Activated T-helper 17 cell treated with anti-CD3 and anti-CD28 coated beads, Interleukin-2, amount 50 U/mL, for 72 hours (primary cell): ENCODE measurements at regions not wholly inside any gene's neighbourhood (a gene's known extent, or its start where the extent isn't known, plus 50 kb on each side); places are given as distances from the start of the nearest gene placed in this dataset.

ENCODE experiments used
- ATAC-seq: fragments of 150-1000 bp; cut with Tn5 transposase; replicated peaks from 2 replicates; pipeline ENCODE4 v1.10.0; 2021; ENCODE audit warnings: mild to moderate bottlenecking, moderate library complexity
- H3K27ac Mint-ChIP-seq: one replicate; pipeline ENCODE4 v1.8.0; 2022; ENCODE audit warnings: mixed read lengths
- H3K27me3 Mint-ChIP-seq: one replicate; pipeline ENCODE4 v1.8.0; 2022; ENCODE audit warnings: mixed read lengths
- H3K36me3 Mint-ChIP-seq: one replicate; pipeline ENCODE4 v1.8.0; 2022; ENCODE audit warnings: low read depth, mild to moderate bottlenecking, mixed read lengths
- H3K4me1 Mint-ChIP-seq: one replicate; pipeline ENCODE4 v1.8.0; 2022; ENCODE audit warnings: mixed read lengths
- H3K4me3 Mint-ChIP-seq: one replicate; pipeline ENCODE4 v1.8.0; 2022; ENCODE audit warnings: mild to moderate bottlenecking, mixed read lengths
- H3K9me3 Mint-ChIP-seq: one replicate; pipeline ENCODE4 v1.8.0; 2022; ENCODE audit warnings: mixed read lengths

DNA sequence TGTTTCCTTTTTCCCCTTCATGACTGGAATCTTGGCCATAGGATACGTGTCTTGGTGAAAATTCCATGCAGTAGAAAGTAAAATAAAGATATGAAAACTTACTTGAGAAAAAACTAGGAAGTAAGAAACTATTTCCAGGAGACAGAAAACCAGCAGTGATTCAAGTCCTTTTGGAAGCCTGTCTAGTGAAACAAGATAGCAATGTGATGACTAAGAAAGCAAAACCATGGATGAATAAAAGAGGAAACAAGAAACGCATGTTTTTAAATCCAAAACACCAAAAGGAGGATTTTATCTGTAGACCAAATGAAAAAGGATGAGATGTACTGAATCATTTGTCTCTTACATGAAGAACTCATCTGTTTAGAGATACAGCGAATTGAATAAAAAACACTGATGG lies 1430.0 kb downstream of the ARAP2 start:
- no peak for ATAC-seq
- H3K27ac Mint-ChIP-seq = no peak overlapping the region
- H3K4me1 Mint-ChIP-seq = no peaks in the 10 kb centered on the region
- H3K36me3 Mint-ChIP-seq = no peaks in the 10 kb centered on the region
- no peak overlapping the region for H3K4me3 Mint-ChIP-seq
- no peaks in the 10 kb centered on the region for H3K27me3 Mint-ChIP-seq
- H3K9me3 Mint-ChIP-seq = no peaks in the 10 kb centered on the region

- H3K4me3 Mint-ChIP-seq = no peak overlapping the region
- no peak overlapping the region for H3K27ac Mint-ChIP-seq
- no peaks in the 10 kb centered on the region for H3K27me3 Mint-ChIP-seq
- no peak for ATAC-seq
- no peaks in the 10 kb centered on the region for H3K36me3 Mint-ChIP-seq
- no peaks in the 10 kb centered on the region for H3K4me1 Mint-ChIP-seq
- peaks cover 3% of the 10 kb centered on the region for H3K9me3 Mint-ChIP-seq
Observed at GRCh38 chr4:34824515-34824914, 1419.8 kb downstream of the ARAP2 start.

GRCh38 chr4:34826660-34827059 lies 1417.7 kb downstream of the ARAP2 start:
- Mint-ChIP-seq H3K9me3 (peaks cover 8% of the 10 kb centered on the region), H3K4me3 (no peak overlapping the region), H3K4me1 (no peaks in the 10 kb centered on the region), H3K27me3 (no peaks in the 10 kb centered on the region), H3K36me3 (no peaks in the 10 kb centered on the region), H3K27ac (no peak overlapping the region)
- no peak for ATAC-seq

DNA sequence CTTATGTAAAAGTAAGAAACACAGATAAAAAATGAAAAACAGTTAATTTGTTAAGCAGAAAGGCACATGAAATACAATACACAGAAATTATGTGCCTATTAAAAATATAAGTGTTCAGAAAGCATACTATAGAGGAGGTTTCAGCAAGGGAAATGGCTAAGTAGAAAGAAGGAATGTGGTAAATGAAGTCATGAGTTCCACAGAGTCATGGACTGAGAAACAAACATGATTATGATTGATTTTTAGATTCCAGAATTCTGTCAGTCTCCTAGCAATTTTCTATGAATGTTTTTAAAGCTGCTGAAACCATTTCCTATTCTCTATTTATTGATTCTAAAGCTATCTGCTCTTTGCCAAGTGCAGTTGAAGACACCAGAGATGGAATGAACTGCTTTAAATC lies 1398.4 kb downstream of the ARAP2 start:
- Mint-ChIP-seq H3K36me3 (no peaks in the 10 kb centered on the region), H3K27ac (no peak overlapping the region), H3K4me3 (no peak overlapping the region), H3K9me3 (no peaks in the 10 kb centered on the region), H3K4me1 (no peaks in the 10 kb centered on the region), H3K27me3 (no peaks in the 10 kb centered on the region)
- no peak for ATAC-seq

DNA sequence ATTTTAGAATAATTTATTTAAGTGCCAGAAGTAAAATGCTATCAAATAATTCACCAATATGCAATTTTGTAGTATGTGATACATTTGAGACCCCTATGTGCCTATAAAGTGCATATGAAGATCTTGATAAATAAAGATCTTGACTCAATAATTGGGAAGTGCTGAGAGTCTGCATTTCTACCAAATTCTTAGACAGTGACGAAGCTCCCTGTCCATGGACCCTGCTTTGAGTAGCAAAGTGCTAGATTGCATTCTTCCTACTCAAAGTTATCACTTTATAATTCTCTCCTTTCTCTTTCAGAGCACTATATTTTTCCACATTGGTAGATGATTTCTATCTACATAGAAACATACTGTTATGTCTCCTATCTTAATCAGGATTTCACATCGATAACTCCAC lies 1393.9 kb downstream of the ARAP2 start:
- no peaks in the 10 kb centered on the region for H3K36me3 Mint-ChIP-seq
- H3K4me3 Mint-ChIP-seq = no peak overlapping the region
- ATAC-seq = no peak
- H3K9me3 Mint-ChIP-seq = no peaks in the 10 kb centered on the region
- no peak overlapping the region for H3K27ac Mint-ChIP-seq
- no peaks in the 10 kb centered on the region for H3K4me1 Mint-ChIP-seq
- no peaks in the 10 kb centered on the region for H3K27me3 Mint-ChIP-seq

DNA sequence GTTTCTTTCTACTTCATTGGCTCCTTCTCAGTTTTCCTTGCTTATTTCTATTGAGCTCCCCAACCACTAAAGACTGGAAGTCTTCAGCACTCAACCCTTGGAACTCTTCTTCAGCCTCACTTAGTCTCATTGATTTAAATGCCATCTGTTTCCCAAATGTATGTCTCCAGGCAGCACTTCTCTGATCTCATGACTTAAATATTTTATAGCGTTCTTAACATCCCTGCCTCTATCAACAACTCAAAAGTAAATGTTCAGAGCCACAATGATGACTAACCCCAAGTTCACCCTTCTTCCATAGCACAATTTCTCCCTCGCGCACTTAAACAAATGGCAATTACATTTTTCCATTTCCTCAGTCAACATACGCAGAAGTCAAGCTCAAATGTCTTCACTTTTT lies 1393.3 kb downstream of the ARAP2 start:
- Mint-ChIP-seq H3K4me1 (no peaks in the 10 kb centered on the region), H3K27ac (no peak overlapping the region), H3K36me3 (no peaks in the 10 kb centered on the region), H3K9me3 (no peaks in the 10 kb centered on the region), H3K4me3 (no peak overlapping the region), H3K27me3 (no peaks in the 10 kb centered on the region)
- ATAC-seq = no peak

DNA sequence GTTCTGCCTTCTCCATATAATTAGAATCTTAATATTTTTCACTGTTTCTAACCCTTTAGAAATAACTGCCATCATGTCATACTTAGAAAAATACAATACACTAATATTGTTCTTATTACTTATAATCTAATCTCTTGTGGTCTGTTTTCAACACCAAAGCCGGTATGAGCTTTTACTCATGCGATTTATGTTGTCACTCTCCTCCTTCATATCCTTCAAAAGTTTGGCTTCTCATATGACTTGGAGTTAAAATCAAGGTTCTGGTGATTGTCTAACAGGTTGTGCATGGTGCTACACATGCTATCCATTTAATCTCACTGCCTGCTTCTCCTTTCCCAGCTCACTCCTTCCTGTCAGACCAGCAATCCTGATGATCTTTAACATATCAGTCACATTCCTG lies 1392.9 kb downstream of the ARAP2 start:
- ATAC-seq = no peak
- Mint-ChIP-seq H3K4me3 (no peak overlapping the region), H3K27me3 (no peaks in the 10 kb centered on the region)

GRCh38 chr4:34854451-34854850 lies 1389.9 kb downstream of the ARAP2 start:
- Mint-ChIP-seq H3K4me1 (no peaks in the 10 kb centered on the region), H3K36me3 (no peaks in the 10 kb centered on the region), H3K27me3 (no peaks in the 10 kb centered on the region), H3K4me3 (no peak overlapping the region), H3K9me3 (peaks cover 5% of the 10 kb centered on the region), H3K27ac (no peak overlapping the region)
- ATAC-seq = no peak

More for the DNA sequence above, 1392.9 kb downstream of the ARAP2 start:
- Mint-ChIP-seq H3K9me3 (peaks cover 2% of the 10 kb centered on the region), H3K27ac (no peak overlapping the region), H3K4me1 (no peaks in the 10 kb centered on the region), H3K36me3 (no peaks in the 10 kb centered on the region)

DNA sequence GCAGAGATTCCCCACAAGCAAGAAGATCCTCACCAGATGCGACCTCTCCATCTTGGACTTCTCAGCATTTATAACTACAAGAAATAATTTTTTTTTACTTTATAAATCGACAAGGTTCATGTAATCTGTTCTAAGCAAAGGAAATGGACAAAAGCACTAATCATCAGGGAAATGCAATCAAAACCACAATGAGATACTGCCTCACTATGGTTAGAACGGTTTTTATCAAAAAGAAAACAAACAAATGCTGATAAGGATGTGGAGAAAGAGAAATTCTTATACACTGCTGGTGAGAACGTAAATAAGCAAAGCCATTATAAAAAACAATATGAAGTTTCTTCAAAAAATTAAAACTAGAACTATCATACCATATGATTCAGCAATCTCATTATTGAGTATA lies 1382.6 kb downstream of the ARAP2 start:
- ATAC-seq = no peak
- no peak overlapping the region for H3K27ac Mint-ChIP-seq
- no peaks in the 10 kb centered on the region for H3K27me3 Mint-ChIP-seq
- H3K4me3 Mint-ChIP-seq = no peak overlapping the region
- peaks cover 7% of the 10 kb centered on the region for H3K9me3 Mint-ChIP-seq
- H3K4me1 Mint-ChIP-seq = no peaks in the 10 kb centered on the region
- no peaks in the 10 kb centered on the region for H3K36me3 Mint-ChIP-seq

- no peak for ATAC-seq
- H3K36me3 Mint-ChIP-seq = no peaks in the 10 kb centered on the region
- no peak overlapping the region for H3K27ac Mint-ChIP-seq
- H3K4me1 Mint-ChIP-seq = no peaks in the 10 kb centered on the region
- H3K4me3 Mint-ChIP-seq = no peak overlapping the region
- peaks cover 30% of the 10 kb centered on the region for H3K9me3 Mint-ChIP-seq
- H3K27me3 Mint-ChIP-seq = no peaks in the 10 kb centered on the region
Observed at GRCh38 chr4:34878961-34879360, 1365.4 kb downstream of the ARAP2 start.

- Mint-ChIP-seq H3K27ac (no peak overlapping the region), H3K27me3 (no peaks in the 10 kb centered on the region), H3K4me1 (no peaks in the 10 kb centered on the region)
Observed at GRCh38 chr4:34880246-34880645, 1364.1 kb downstream of the ARAP2 start.

GRCh38 chr4:34891892-34892291 lies 1352.4 kb downstream of the ARAP2 start:
- Mint-ChIP-seq H3K36me3 (no peaks in the 10 kb centered on the region), H3K4me1 (no peaks in the 10 kb centered on the region), H3K27ac (no peak overlapping the region), H3K4me3 (no peak overlapping the region), H3K27me3 (no peaks in the 10 kb centered on the region), H3K9me3 (peaks cover 9% of the 10 kb centered on the region)
- no peak for ATAC-seq

More at GRCh38 chr4:34880246-34880645, 1364.1 kb downstream of the ARAP2 start:
- Mint-ChIP-seq H3K36me3 (no peaks in the 10 kb centered on the region), H3K4me3 (no peak overlapping the region), H3K9me3 (peaks cover 25% of the 10 kb centered on the region)
- no peak for ATAC-seq

- H3K9me3 Mint-ChIP-seq = peaks cover 9% of the 10 kb centered on the region
- no peak overlapping the region for H3K27ac Mint-ChIP-seq
- no peaks in the 10 kb centered on the region for H3K4me1 Mint-ChIP-seq
- no peak overlapping the region for H3K4me3 Mint-ChIP-seq
- no peaks in the 10 kb centered on the region for H3K36me3 Mint-ChIP-seq
- no peaks in the 10 kb centered on the region for H3K27me3 Mint-ChIP-seq
- no peak for ATAC-seq
Observed at GRCh38 chr4:34893382-34893781, 1350.9 kb downstream of the ARAP2 start.

- peaks cover 17% of the 10 kb centered on the region for H3K9me3 Mint-ChIP-seq
- H3K27ac Mint-ChIP-seq = no peak overlapping the region
- H3K36me3 Mint-ChIP-seq = no peaks in the 10 kb centered on the region
- no peak for ATAC-seq
- no peaks in the 10 kb centered on the region for H3K4me1 Mint-ChIP-seq
- H3K4me3 Mint-ChIP-seq = no peak overlapping the region
- H3K27me3 Mint-ChIP-seq = no peaks in the 10 kb centered on the region
Observed at GRCh38 chr4:34920032-34920431, 1324.3 kb downstream of the ARAP2 start.

GRCh38 chr4:34921391-34921790 lies 1322.9 kb downstream of the ARAP2 start:
- Mint-ChIP-seq H3K9me3 (peaks cover 14% of the 10 kb centered on the region), H3K27ac (no peak overlapping the region), H3K36me3 (no peaks in the 10 kb centered on the region), H3K27me3 (no peaks in the 10 kb centered on the region), H3K4me3 (no peak overlapping the region), H3K4me1 (no peaks in the 10 kb centered on the region)
- ATAC-seq = no peak

DNA sequence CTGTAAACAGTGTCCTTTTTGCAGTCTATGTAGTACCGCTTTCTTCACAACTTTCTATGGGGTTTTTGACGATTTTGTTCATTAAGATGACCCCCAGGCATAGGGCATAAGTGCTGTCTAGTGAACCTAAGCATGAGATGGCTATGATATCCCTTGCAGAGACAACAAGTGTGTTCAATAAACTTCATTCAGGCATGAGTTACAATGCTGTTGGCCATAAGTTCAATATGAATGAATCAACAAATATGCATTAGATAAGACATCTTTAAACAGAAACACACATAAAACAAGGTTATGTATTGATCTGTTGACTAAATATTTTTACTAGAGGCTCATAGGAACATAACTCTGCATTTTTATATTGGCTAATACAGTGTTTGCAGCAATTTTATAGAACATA lies 1322.0 kb downstream of the ARAP2 start:
- Mint-ChIP-seq H3K27ac (no peak overlapping the region), H3K27me3 (no peaks in the 10 kb centered on the region), H3K4me3 (no peak overlapping the region), H3K4me1 (no peaks in the 10 kb centered on the region), H3K36me3 (no peaks in the 10 kb centered on the region), H3K9me3 (peaks cover 17% of the 10 kb centered on the region)
- no peak for ATAC-seq
